Vagina (tissue), 2 donors: ENCODE measurements at regions not wholly inside any gene's neighbourhood (a gene's known extent, or its start where the extent isn't known, plus 50 kb on each side); places are given as distances from the start of the nearest gene placed in this dataset.

Experiments used
- POLR2A ChIP-seq, 2 donors: fragments of 450-650 bp; IDR thresholded peaks; one replicate each; pipeline ENCODE4 v1.6.1; 2017; ENCODE audit warnings: antibody characterized with exemption in 2 of 2, mild to moderate bottlenecking in 2 of 2, moderate library complexity in 2 of 2
- POLR2AphosphoS5 ChIP-seq, 2 donors: sonication (generic); formaldehyde crosslinking; IDR thresholded peaks; one replicate each; pipeline ENCODE4 v1.9.0; 2017; ENCODE audit warnings: antibody characterized with exemption in 2 of 2, mild to moderate bottlenecking in 2 of 2, low read depth in 1 of 2; ENCODE audit not compliant: insufficient read depth in 1 of 2
- TF ChIP-seq, protein P1 (sequence below), 3 experiments: fragments of 450-650 bp in 2 of 3; fragments of 200-600 bp in 1 of 3; sonication (generic) in 1 of 3; IDR thresholded peaks; one replicate each; pipeline ENCODE4 v1.5.1; 2017 to 2019; ENCODE audit warnings: antibody characterized with exemption in 3 of 3, mild to moderate bottlenecking in 2 of 3, moderate library complexity in 2 of 3

DNA sequence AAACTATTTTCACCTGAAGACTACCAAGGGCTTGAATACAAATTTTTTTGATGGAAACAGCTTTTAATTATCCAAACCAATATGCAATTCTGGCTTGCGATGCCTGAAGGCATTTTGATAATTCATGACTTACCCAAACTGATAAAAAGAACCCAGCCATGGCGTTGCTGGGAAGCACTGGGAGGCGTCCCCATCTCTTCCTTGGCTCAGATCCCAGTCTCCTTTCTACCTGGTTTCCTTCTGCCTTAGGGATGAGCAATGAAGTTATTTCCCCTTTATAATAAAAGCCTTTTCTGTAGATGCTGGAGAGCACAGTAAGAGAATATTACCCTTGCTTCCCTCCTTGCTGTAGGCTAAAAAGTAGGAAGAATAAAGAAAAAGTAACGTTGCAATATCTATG is 129.1 kb upstream of the ANK3 start:
- TF ChIP-seq POLR2AphosphoS5 (IDR thresholded peaks at IDR 0.05; ENCODE audit: insufficient read depth in 1 of 2, low read depth in 1 of 2) (no peak), POLR2A (IDR thresholded peaks at IDR 0.05) (no peak)
- TF ChIP-seq, protein P1, sequence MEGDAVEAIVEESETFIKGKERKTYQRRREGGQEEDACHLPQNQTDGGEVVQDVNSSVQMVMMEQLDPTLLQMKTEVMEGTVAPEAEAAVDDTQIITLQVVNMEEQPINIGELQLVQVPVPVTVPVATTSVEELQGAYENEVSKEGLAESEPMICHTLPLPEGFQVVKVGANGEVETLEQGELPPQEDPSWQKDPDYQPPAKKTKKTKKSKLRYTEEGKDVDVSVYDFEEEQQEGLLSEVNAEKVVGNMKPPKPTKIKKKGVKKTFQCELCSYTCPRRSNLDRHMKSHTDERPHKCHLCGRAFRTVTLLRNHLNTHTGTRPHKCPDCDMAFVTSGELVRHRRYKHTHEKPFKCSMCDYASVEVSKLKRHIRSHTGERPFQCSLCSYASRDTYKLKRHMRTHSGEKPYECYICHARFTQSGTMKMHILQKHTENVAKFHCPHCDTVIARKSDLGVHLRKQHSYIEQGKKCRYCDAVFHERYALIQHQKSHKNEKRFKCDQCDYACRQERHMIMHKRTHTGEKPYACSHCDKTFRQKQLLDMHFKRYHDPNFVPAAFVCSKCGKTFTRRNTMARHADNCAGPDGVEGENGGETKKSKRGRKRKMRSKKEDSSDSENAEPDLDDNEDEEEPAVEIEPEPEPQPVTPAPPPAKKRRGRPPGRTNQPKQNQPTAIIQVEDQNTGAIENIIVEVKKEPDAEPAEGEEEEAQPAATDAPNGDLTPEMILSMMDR (IDR thresholded peaks at IDR 0.05), result no peak
